ENCODE measurements at regions not wholly inside any gene's neighbourhood (a gene's known extent, or its start where the extent isn't known, plus 50 kb on each side); places are given as distances from the start of the nearest gene placed in this dataset.
A peak's percentile ranks its signal among the peaks of the same experiment; 100 is the strongest.

DNA sequence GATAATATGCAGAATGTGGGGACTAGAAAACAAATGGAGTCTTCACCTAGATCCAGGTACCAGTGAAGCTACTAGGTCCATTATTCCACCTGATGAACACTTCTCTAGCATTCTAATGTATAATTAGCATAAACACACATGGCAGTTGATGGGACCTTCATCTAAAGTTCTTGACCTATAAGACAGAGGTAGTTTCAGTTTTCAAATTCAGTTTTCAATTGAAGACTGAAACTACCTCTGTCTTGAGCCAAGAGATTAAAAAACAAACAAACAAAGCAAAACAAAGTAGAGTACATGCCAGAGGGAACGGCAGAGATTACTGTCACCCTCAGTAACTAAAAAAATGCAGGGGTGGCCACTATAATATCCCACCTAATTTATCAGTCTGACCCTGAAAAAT is 199.9 kb upstream of the NEIL3 start:
- H3K4me1 Mint-ChIP-seq = no peaks in the 10 kb centered on the region
- no peak for TF ChIP-seq CTCF (conservative IDR thresholded peaks at IDR 0.05)
- H3K36me3 Mint-ChIP-seq (ENCODE audit: low read depth) = no peaks in the 10 kb centered on the region
- H3K27ac Mint-ChIP-seq (ENCODE audit: unreplicated experiment) = no peak overlapping the region
- peaks cover 3% of the 10 kb centered on the region for H3K9me3 Mint-ChIP-seq
- DNase-seq (ENCODE audit: low read depth, low spot score) = no peak
- no peak overlapping the region for H3K4me3 Mint-ChIP-seq
- H3K27me3 Mint-ChIP-seq (ENCODE audit: low read depth) = no peaks in the 10 kb centered on the region

GRCh38 chr4:177116161-177116560 is 193.5 kb upstream of the NEIL3 start:
- no peaks in the 10 kb centered on the region for H3K36me3 Mint-ChIP-seq (ENCODE audit: low read depth)
- peaks cover 8% of the 10 kb centered on the region for H3K9me3 Mint-ChIP-seq
- no peak overlapping the region for H3K4me3 Mint-ChIP-seq
- peaks cover 10% of the 10 kb centered on the region for H3K4me1 Mint-ChIP-seq
- no peak for TF ChIP-seq CTCF (conservative IDR thresholded peaks at IDR 0.05)
- no peak for DNase-seq (ENCODE audit: low read depth, low spot score)
- H3K27me3 Mint-ChIP-seq (ENCODE audit: low read depth) = no peaks in the 10 kb centered on the region
- no peak overlapping the region for H3K27ac Mint-ChIP-seq (ENCODE audit: unreplicated experiment)

- no peak for TF ChIP-seq CTCF (conservative IDR thresholded peaks at IDR 0.05)
- Mint-ChIP-seq H3K9me3 (peaks cover 8% of the 10 kb centered on the region), H3K36me3 (ENCODE audit: low read depth) (no peaks in the 10 kb centered on the region), H3K27ac (ENCODE audit: unreplicated experiment) (peak overlapping the region; percentile 16), H3K27me3 (ENCODE audit: low read depth) (no peaks in the 10 kb centered on the region), H3K4me1 (peaks cover 10% of the 10 kb centered on the region), H3K4me3 (no peak overlapping the region)
- peak; percentile 4 for DNase-seq (ENCODE audit: low read depth, low spot score)
Measured at GRCh38 chr4:177117256-177117655, 192.4 kb upstream of the NEIL3 start.

DNA sequence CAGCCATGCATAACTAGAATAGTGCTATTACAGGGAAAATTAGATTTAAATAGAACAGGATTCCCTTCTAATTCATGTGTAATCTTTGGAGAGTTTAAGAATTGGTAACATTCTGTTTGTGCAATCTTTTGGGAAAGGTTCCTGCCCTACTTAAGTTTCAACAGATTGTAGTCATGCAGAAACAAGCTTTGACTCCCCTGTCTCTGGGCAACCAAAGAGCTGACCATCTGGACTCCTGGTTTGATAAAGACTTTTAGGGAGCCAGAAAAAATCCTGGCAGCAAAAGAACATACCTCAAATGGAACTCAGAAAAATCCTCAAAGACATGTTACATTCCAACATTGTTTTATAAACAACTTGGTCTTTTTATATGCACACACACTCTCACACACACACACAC is 191.1 kb upstream of the NEIL3 start:
- no peak overlapping the region for H3K4me3 Mint-ChIP-seq
- no peak overlapping the region for H3K27ac Mint-ChIP-seq (ENCODE audit: unreplicated experiment)
- H3K9me3 Mint-ChIP-seq = peaks cover 8% of the 10 kb centered on the region
- no peak for DNase-seq (ENCODE audit: low read depth, low spot score)
- peaks cover 10% of the 10 kb centered on the region for H3K4me1 Mint-ChIP-seq
- no peaks in the 10 kb centered on the region for H3K27me3 Mint-ChIP-seq (ENCODE audit: low read depth)
- no peak for TF ChIP-seq CTCF (conservative IDR thresholded peaks at IDR 0.05)
- no peaks in the 10 kb centered on the region for H3K36me3 Mint-ChIP-seq (ENCODE audit: low read depth)

- Mint-ChIP-seq H3K27ac (ENCODE audit: unreplicated experiment) (no peak overlapping the region), H3K27me3 (ENCODE audit: low read depth) (no peaks in the 10 kb centered on the region), H3K9me3 (peaks cover 8% of the 10 kb centered on the region), H3K36me3 (ENCODE audit: low read depth) (no peaks in the 10 kb centered on the region), H3K4me3 (no peak overlapping the region), H3K4me1 (peaks cover 10% of the 10 kb centered on the region)
- DNase-seq (ENCODE audit: low read depth, low spot score) = no peak
- no peak for TF ChIP-seq CTCF (conservative IDR thresholded peaks at IDR 0.05)
Measured at GRCh38 chr4:177119021-177119471, 190.6 kb upstream of the NEIL3 start.

DNA sequence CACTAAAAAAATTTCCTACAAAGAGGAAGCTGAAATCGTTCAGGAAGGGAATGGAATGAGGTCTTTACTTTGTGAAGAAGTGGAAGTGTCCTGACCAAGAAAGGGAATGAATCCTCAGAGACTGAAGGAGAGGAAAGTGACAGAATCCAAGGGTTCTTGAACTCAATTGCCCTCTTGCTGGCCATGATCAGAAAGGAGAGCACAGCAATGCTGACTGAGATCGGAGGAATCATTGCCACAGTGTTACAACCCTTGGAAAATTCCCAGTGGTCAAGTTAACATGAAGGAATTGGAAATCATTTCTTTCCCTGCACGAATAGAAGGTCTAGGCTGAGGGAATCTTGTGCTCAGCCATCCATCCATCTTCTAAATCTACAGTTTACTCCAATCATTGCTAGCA is 190.0 kb upstream of the NEIL3 start:
- no peak for DNase-seq (ENCODE audit: low read depth, low spot score)
- Mint-ChIP-seq H3K4me1 (peaks cover 10% of the 10 kb centered on the region), H3K9me3 (peaks cover 8% of the 10 kb centered on the region)

More for the DNA sequence above, 190.0 kb upstream of the NEIL3 start:
- H3K27ac Mint-ChIP-seq (ENCODE audit: unreplicated experiment) = no peak overlapping the region
- no peak for TF ChIP-seq CTCF (conservative IDR thresholded peaks at IDR 0.05)
- H3K4me3 Mint-ChIP-seq = no peak overlapping the region
- no peaks in the 10 kb centered on the region for H3K36me3 Mint-ChIP-seq (ENCODE audit: low read depth)
- H3K27me3 Mint-ChIP-seq (ENCODE audit: low read depth) = no peaks in the 10 kb centered on the region
